Endothelial cell of umbilical vein (primary cell): ENCODE measurements at regions not wholly inside any gene's neighbourhood (a gene's known extent, or its start where the extent isn't known, plus 50 kb on each side); places are given as distances from the start of the nearest gene placed in this dataset.

Experiments used
- BruUV-seq: library from RNA; stranded (reverse); fragments of 400-500 nt; replicated peaks from 2 replicates; lab custom pipeline; 2021; lab: Mats Ljungman, UMichigan
- CTCF ChIA-PET: fragments of 300-600, 350-600 bp; sonication (Branson Sonifier 250); formaldehyde crosslinking; loops from one replicate; lab custom pipeline; 2021; ENCODE audit warnings: antibody characterized with exemption, inconsistent platforms; lab: Charles Lee
- POLR2A ChIA-PET: fragments of 300-600, 350-600 bp; sonication (Branson Sonifier 250); formaldehyde crosslinking; loops from one replicate; lab custom pipeline; 2021; ENCODE audit warnings: antibody characterized with exemption, inconsistent platforms; lab: Charles Lee
- DNase-seq: peaks from one replicate; pipeline ENCODE4 v3.0.0-alpha.2; 2011; ENCODE audit warnings: low read depth, low spot score
- FAIRE-seq: peaks from 2 replicates; lab custom pipeline; 2011; peaks lifted over from hg19 to GRCh38; lab: Jason Lieb, UNC
- H2AFZ ChIP-seq: 2 replicates; pipeline ENCODE4 v1.6.0; 2012; ENCODE audit warnings: low read depth, low read length, control low read depth, inconsistent platforms
- H3K27ac ChIP-seq: 2 replicates; pipeline ENCODE4 v1.5.1; 2011; ENCODE audit warnings: low read depth, mild to moderate bottlenecking, control low read depth, low read length, moderate library complexity; ENCODE audit not compliant: insufficient read depth
- H3K27me3 ChIP-seq, 2 experiments: 2 replicates each; pipeline versions ENCODE4 v1.6.0 to v1.6.1; 2011; ENCODE audit warnings: low read length in 2 of 2, mixed read lengths in 1 of 2; ENCODE audit not compliant: control insufficient read depth in 2 of 2, insufficient read depth in 2 of 2
- H3K36me3 ChIP-seq, 2 experiments: 2 replicates in 1 of 2; 3 replicates in 1 of 2; pipeline ENCODE4 v1.5.1; 2011; ENCODE audit warnings: low read length in 2 of 2, mild to moderate bottlenecking in 1 of 2, moderate library complexity in 1 of 2; ENCODE audit not compliant: control insufficient read depth in 2 of 2, insufficient read depth in 2 of 2; ENCODE audit errors: extremely low read depth in 1 of 2
- H3K4me1 ChIP-seq: 3 replicates; pipeline ENCODE4 v1.5.1; 2011; ENCODE audit warnings: mild to moderate bottlenecking, low read length; ENCODE audit not compliant: control insufficient read depth, insufficient read depth; ENCODE audit errors: extremely low read depth
- H3K4me2 ChIP-seq: 2 replicates; pipeline ENCODE4 v1.6.1; 2011; ENCODE audit warnings: low read length, control low read depth, mixed read lengths; ENCODE audit not compliant: insufficient read depth
- H3K4me3 ChIP-seq, 3 experiments: fragments of 200-600 bp in 1 of 3; sonication (generic), shearing (Covaris generic) in 1 of 3; replicated peaks in 1 of 3; 2 replicates each; pipeline ENCODE4 v1.5.1; 2011 to 2016; ENCODE audit warnings: control low read depth in 3 of 3, low read length in 3 of 3, mild to moderate bottlenecking in 2 of 3, inconsistent platforms in 1 of 3, low read depth in 1 of 3, moderate library complexity in 1 of 3; ENCODE audit not compliant: insufficient read depth in 1 of 3
- H3K79me2 ChIP-seq: 2 replicates; pipeline ENCODE4 v1.6.0; 2012; ENCODE audit warnings: low read length, inconsistent platforms; ENCODE audit not compliant: control insufficient read depth, insufficient read depth
- H3K9ac ChIP-seq: replicated peaks from 2 replicates; pipeline ENCODE3; 2011; ENCODE audit warnings: low read length, control low read depth; ENCODE audit not compliant: insufficient read depth; ENCODE audit errors: extremely low read depth
- H3K9me1 ChIP-seq: replicated peaks from 3 replicates; pipeline ENCODE4 v1.6.0; 2011; ENCODE audit warnings: mild to moderate bottlenecking, low read length; ENCODE audit not compliant: control insufficient read depth, insufficient read depth; ENCODE audit errors: extremely low read depth
- H3K9me3 ChIP-seq: replicated peaks from 2 replicates; pipeline ENCODE4 v1.5.1; 2012; ENCODE audit warnings: low read length, inconsistent platforms; ENCODE audit not compliant: control insufficient read depth, insufficient read depth
- H4K20me1 ChIP-seq: replicated peaks from 2 replicates; pipeline ENCODE3; 2011; ENCODE audit warnings: mild to moderate bottlenecking, low read length; ENCODE audit not compliant: control insufficient read depth, insufficient read depth; ENCODE audit errors: extremely low read depth
- CTCF ChIP-seq, 2 donors: IDR thresholded peaks; 1 replicate in 1 of 2; 2 replicates in 1 of 2; pipeline ENCODE4 v1.5.1; 2011; ENCODE audit warnings: low read length in 2 of 2, mild to moderate bottlenecking in 2 of 2, moderate library complexity in 2 of 2, control low read depth in 1 of 2, inconsistent platforms in 1 of 2, low read depth in 1 of 2; ENCODE audit not compliant: insufficient read depth in 1 of 2; ENCODE audit errors: extremely low read depth in 1 of 2
- EZH2 ChIP-seq: IDR thresholded peaks from 2 replicates; pipeline ENCODE4 v1.6.1; 2012; ENCODE audit warnings: borderline replicate concordance, low read depth, mild to moderate bottlenecking, moderate library complexity, low read length, inconsistent platforms; ENCODE audit not compliant: severe bottlenecking
- FOS ChIP-seq: IDR thresholded peaks from 2 replicates; pipeline ENCODE4 v1.6.1; 2011; ENCODE audit warnings: mild to moderate bottlenecking, low read length, moderate library complexity, borderline replicate concordance; ENCODE audit not compliant: insufficient read depth
- GATA2 ChIP-seq: IDR thresholded peaks from 2 replicates; pipeline ENCODE4 v1.7.0; 2011; ENCODE audit warnings: low read depth, mild to moderate bottlenecking, moderate library complexity, mixed read lengths, low read length; ENCODE audit not compliant: insufficient read length, insufficient read depth
- JUN ChIP-seq: IDR thresholded peaks from 2 replicates; pipeline ENCODE4 v1.6.1; 2011; ENCODE audit warnings: borderline replicate concordance, low read depth; ENCODE audit not compliant: insufficient read length, insufficient read depth
- MAX ChIP-seq: IDR thresholded peaks from 2 replicates; pipeline ENCODE4 v1.6.1; 2011; ENCODE audit not compliant: insufficient read depth, insufficient read length
- MYC ChIP-seq: IDR thresholded peaks from one replicate; pipeline ENCODE4 v1.6.1; 2011; ENCODE audit warnings: mild to moderate bottlenecking, low read depth, low read length
- POLR2A ChIP-seq: IDR thresholded peaks from 2 replicates; pipeline ENCODE4 v1.6.1; 2012; ENCODE audit warnings: low read depth, mild to moderate bottlenecking, control low read depth, low read length
- POLR2AphosphoS5 ChIP-seq: IDR thresholded peaks from 2 replicates; pipeline ENCODE4 v1.6.1; 2012; ENCODE audit warnings: low read depth, mild to moderate bottlenecking, control low read depth, low read length, moderate library complexity; ENCODE audit not compliant: insufficient read depth
- dilution Hi-C: fragments of 300-500 bp; cut with MboI; formaldehyde crosslinking; loops from one replicate; pipeline ENCODE4 v1.15.0; 2019; ENCODE audit warnings: low sequenced_read_pairs; ENCODE audit not compliant: extremely low pct_ligation_motif_present
- intact Hi-C: fragments of 100-400 bp; cut with micrococcal nuclease; formaldehyde crosslinking; loops from one replicate; pipeline ENCODE4 v1.10.0; 2022

- Histone ChIP-seq H2AFZ (no peak overlapping the region), H3K27me3 (no peaks in the 10 kb centered on the region), H3K79me2 (no peaks in the 10 kb centered on the region), H3K9me3 (no peaks in the 10 kb centered on the region), H3K4me3 (no peak overlapping the region), H3K4me1 (peaks cover 24% of the 10 kb centered on the region), H4K20me1 (no peaks in the 10 kb centered on the region), H3K9me1 (no peaks in the 10 kb centered on the region), H3K9ac (no peak overlapping the region), H3K36me3 (no peaks in the 10 kb centered on the region), H3K4me2 (no peak overlapping the region), H3K27ac (no peak overlapping the region)
- ChIA-PET POLR2A (no interaction called here), CTCF (no interaction called here)
- dilution Hi-C loops (no loop called here), intact Hi-C loops (no loop called here)
- no TSS peak for BruUV-seq
- DNase-seq (no peak), FAIRE-seq (no peak)
- TF ChIP-seq POLR2A: no peak
Observed at GRCh38 chr18:11521853-11522252, 87.5 kb upstream of the SLC35G4 start.

- H3K27me3 ChIP-seq: no peaks in the 10 kb centered on the region
- no peak overlapping the region for H3K4me3 ChIP-seq
- ChIA-PET POLR2A (no interaction called here), CTCF (interaction anchor here (0.6 to 4.3 kb wide), 5 partner anchors 15 to 751 kb away, joined by 3 to 64 read pairs (median 28); no protein-coding TSS in a partner anchor)
- no peaks in the 10 kb centered on the region for H3K9me1 ChIP-seq
- H3K36me3 ChIP-seq: no peaks in the 10 kb centered on the region
- H3K9me3 ChIP-seq: no peaks in the 10 kb centered on the region
- DNase-seq (no peak), FAIRE-seq (no peak)
- BruUV-seq: no TSS peak
- H4K20me1 ChIP-seq: no peaks in the 10 kb centered on the region
- dilution Hi-C loops: no loop called here
- H3K4me1 ChIP-seq: peaks cover 24% of the 10 kb centered on the region
- H3K79me2 ChIP-seq: no peaks in the 10 kb centered on the region
- H3K9ac ChIP-seq: no peak overlapping the region
- no peak overlapping the region for H3K27ac ChIP-seq
- no peak overlapping the region for H2AFZ ChIP-seq
- H3K4me2 ChIP-seq: no peak overlapping the region
- intact Hi-C loops: no loop called here
- no peak for TF ChIP-seq CTCF (IDR thresholded peaks at IDR 0.05; ENCODE audit: extremely low read depth in 1 of 2, insufficient read depth in 1 of 2, low read depth in 1 of 2, low read length in 2 of 2)
- TF ChIP-seq POLR2A: no peak
- no peak for TF ChIP-seq MAX
- no peak for TF ChIP-seq POLR2AphosphoS5
- no peak for TF ChIP-seq EZH2
- TF ChIP-seq MYC: no peak
- TF ChIP-seq GATA2: no peak
- TF ChIP-seq JUN: no peak
- no peak for TF ChIP-seq FOS
Observed at GRCh38 chr18:11520536-11520935, 88.9 kb upstream of the SLC35G4 start.
